Hepatocyte (in vitro differentiated cells): ENCODE measurements at regions not wholly inside any gene's neighbourhood (a gene's known extent, or its start where the extent isn't known, plus 50 kb on each side); places are given as distances from the start of the nearest gene placed in this dataset.
"Not testable (repeated sequence)": the region's sequence is repeated elsewhere in the genome, so short reads cannot be mapped to it uniquely, and the experiment has no call there.

Experiments used
- DNase-seq: peaks from one replicate; pipeline ENCODE4 v3.0.0-alpha.2; 2016; ENCODE audit warnings: low spot score
- H2AFZ ChIP-seq: fragments of 200-600 bp; sonication (generic); 2 replicates; pipeline ENCODE4 v1.6.0; 2016; ENCODE audit warnings: antibody characterized with exemption, mild to moderate bottlenecking
- H3K27ac ChIP-seq: fragments of 200-600 bp; sonication (generic); 2 replicates; pipeline ENCODE4 v1.5.1; 2016; ENCODE audit warnings: mild to moderate bottlenecking
- H3K27me3 ChIP-seq: fragments of 200-600 bp; sonication (generic); 2 replicates; pipeline ENCODE4 v1.6.1; 2016
- H3K36me3 ChIP-seq: fragments of 200-600 bp; sonication (generic); replicated peaks from 2 replicates; pipeline ENCODE4 v1.5.1; 2016; ENCODE audit warnings: low read depth; ENCODE audit not compliant: insufficient read depth
- H3K4me1 ChIP-seq: fragments of 200-600 bp; sonication (generic); 2 replicates; pipeline ENCODE4 v1.5.1; 2016; ENCODE audit warnings: mild to moderate bottlenecking, moderate library complexity; ENCODE audit not compliant: insufficient read depth
- H3K4me2 ChIP-seq: fragments of 200-600 bp; sonication (generic); 2 replicates; pipeline ENCODE4 v1.6.0; 2016
- H3K4me3 ChIP-seq: fragments of 200-600 bp; sonication (generic); 2 replicates; pipeline ENCODE4 v1.5.1; 2016; ENCODE audit warnings: mild to moderate bottlenecking
- H3K79me2 ChIP-seq: fragments of 200-600 bp; sonication (generic); 2 replicates; pipeline ENCODE4 v1.6.0; 2017; ENCODE audit warnings: mild to moderate bottlenecking
- H3K9me2 ChIP-seq: fragments of 200-600 bp; sonication (generic); replicated peaks from 2 replicates; pipeline ENCODE4 v1.6.0; 2017; ENCODE audit warnings: mild to moderate bottlenecking; ENCODE audit not compliant: insufficient read depth
- H3K9me3 ChIP-seq: fragments of 200-600 bp; sonication (generic); 2 replicates; pipeline ENCODE4 v1.5.1; 2016; ENCODE audit warnings: low read depth, mild to moderate bottlenecking
- H4K20me1 ChIP-seq: fragments of 200-600 bp; sonication (generic); 2 replicates; pipeline ENCODE4 v1.6.0; 2016; ENCODE audit warnings: mild to moderate bottlenecking; ENCODE audit not compliant: insufficient read depth, poor library complexity, severe bottlenecking
- CTCF ChIP-seq: fragments of 200-600 bp; sonication (generic); IDR thresholded peaks from 2 replicates; pipeline ENCODE4 v1.5.1; 2016; ENCODE audit warnings: antibody characterized with exemption, mild to moderate bottlenecking; ENCODE audit not compliant: poor library complexity
- EZH2 ChIP-seq: fragments of 200-600 bp; sonication (generic); IDR thresholded peaks from 2 replicates; pipeline ENCODE4 v1.6.1; 2016; ENCODE audit warnings: antibody characterized with exemption, mild to moderate bottlenecking, borderline replicate concordance
- EZH2phosphoT487 ChIP-seq: fragments of 200-600 bp; sonication (generic); IDR thresholded peaks from one replicate; pipeline ENCODE4 v1.6.1; 2018; ENCODE audit warnings: antibody characterized with exemption, mild to moderate bottlenecking, low read depth, moderate library complexity; ENCODE audit not compliant: unreplicated experiment, severe bottlenecking
- WGBS: methylation state at CpG from one replicate; pipeline ENCODE4 v1.1.6; 2016; ENCODE audit warnings: low lambda C conversion rate; ENCODE audit errors: missing lambda C conversion rate; 5-methylcytosine and 5-hydroxymethylcytosine counted together

GRCh38 chr7:15073301-15073700, 170.8 kb upstream of the DGKB start:
- Histone ChIP-seq H2AFZ (no peak overlapping the region), H3K4me2 (no peak overlapping the region), H3K9me2 (no peaks in the 10 kb centered on the region), H3K4me3 (no peak overlapping the region), H3K36me3 (no peaks in the 10 kb centered on the region), H3K27ac (no peak overlapping the region), H3K4me1 (no peaks in the 10 kb centered on the region), H3K27me3 (no peaks in the 10 kb centered on the region), H4K20me1 (no peaks in the 10 kb centered on the region), H3K9me3 (no peaks in the 10 kb centered on the region), H3K79me2 (no peaks in the 10 kb centered on the region)
- no peak for DNase-seq
- TF ChIP-seq EZH2phosphoT487, result no peak
- no peak for TF ChIP-seq CTCF
- no peak for TF ChIP-seq EZH2
- WGBS, result 87% methylated on average over 5 of the region's 5 CpGs

GRCh38 chr7:15068324-15068723, 165.8 kb upstream of the DGKB start:
- WGBS, result 77% methylated on average over 1 of the region's 1 CpG
- no peak overlapping the region for H3K27ac ChIP-seq
- no peaks in the 10 kb centered on the region for H3K27me3 ChIP-seq
- H2AFZ ChIP-seq, result no peak overlapping the region
- no peak for TF ChIP-seq EZH2
- TF ChIP-seq CTCF, result no peak
- no peak for TF ChIP-seq EZH2phosphoT487
- H3K4me2 ChIP-seq, result no peak overlapping the region
- H3K9me2 ChIP-seq, result no peaks in the 10 kb centered on the region
- no peaks in the 10 kb centered on the region for H3K79me2 ChIP-seq
- H3K4me1 ChIP-seq, result peaks cover 5% of the 10 kb centered on the region
- no peak for DNase-seq
- H3K9me3 ChIP-seq, result no peaks in the 10 kb centered on the region
- no peaks in the 10 kb centered on the region for H4K20me1 ChIP-seq
- no peaks in the 10 kb centered on the region for H3K36me3 ChIP-seq
- no peak overlapping the region for H3K4me3 ChIP-seq

- Histone ChIP-seq H4K20me1 (no peaks in the 10 kb centered on the region), H3K27ac (no peak overlapping the region), H3K4me3 (no peak overlapping the region), H3K27me3 (no peaks in the 10 kb centered on the region), H3K9me2 (no peaks in the 10 kb centered on the region), H3K79me2 (no peaks in the 10 kb centered on the region), H3K36me3 (no peaks in the 10 kb centered on the region), H3K4me1 (no peaks in the 10 kb centered on the region), H2AFZ (peak overlapping the region; percentile 13), H3K9me3 (no peaks in the 10 kb centered on the region), H3K4me2 (no peak overlapping the region)
- TF ChIP-seq CTCF (no peak), EZH2phosphoT487 (no peak), EZH2 (no peak)
- WGBS, result 79% methylated on average over 5 of the region's 5 CpGs
- no peak for DNase-seq
Measured at GRCh38 chr7:15057272-15057671, 154.7 kb upstream of the DGKB start.

- H3K27ac ChIP-seq, H3K79me2 ChIP-seq, H3K9me2 ChIP-seq, H3K4me2 ChIP-seq, H2AFZ ChIP-seq, H3K4me1 ChIP-seq, H3K4me3 ChIP-seq, H4K20me1 ChIP-seq, H3K27me3 ChIP-seq, H3K36me3 ChIP-seq, DNase-seq, H3K9me3 ChIP-seq: not testable (repeated sequence)
- WGBS, result 12% methylated on average over 4 of the region's 4 CpGs
Measured at GRCh38 chr7:15054304-15054703, 151.8 kb upstream of the DGKB start.
